HS-5 (cell line): ENCODE measurements at regions not wholly inside any gene's neighbourhood (a gene's known extent, or its start where the extent isn't known, plus 50 kb on each side); places are given as distances from the start of the nearest gene placed in this dataset.

Experiments used
- DNase-seq: peaks from one replicate; pipeline ENCODE4 v3.0.0-alpha.2; 2012; ENCODE audit warnings: low read depth

GRCh38 chr4:111602848-111603247 lies 542.4 kb upstream of the FAM241A start:
- peak; percentile 8 for DNase-seq

GRCh38 chr4:111605111-111605510 lies 540.1 kb upstream of the FAM241A start:
- DNase-seq, result no peak

- no peak for DNase-seq
These were observed 534.6 kb upstream of the FAM241A start for GRCh38 chr4:111610681-111611080.

GRCh38 chr4:111618908-111619307 lies 526.3 kb upstream of the FAM241A start:
- no peak for DNase-seq

GRCh38 chr4:111628437-111628836 lies 516.8 kb upstream of the FAM241A start:
- DNase-seq, result no peak

GRCh38 chr4:111630705-111631104 lies 514.5 kb upstream of the FAM241A start:
- DNase-seq, result no peak

- no peak for DNase-seq
These were observed 513.8 kb upstream of the FAM241A start for GRCh38 chr4:111631215-111631999.

- no peak for DNase-seq
These were observed 512.6 kb upstream of the FAM241A start for GRCh38 chr4:111632641-111633151.

- DNase-seq, result no peak
These were observed 511.5 kb upstream of the FAM241A start for GRCh38 chr4:111633663-111634266.

GRCh38 chr4:111635646-111636045 lies 509.6 kb upstream of the FAM241A start:
- DNase-seq, result no peak

- no peak for DNase-seq
These were observed 508.2 kb upstream of the FAM241A start for GRCh38 chr4:111636961-111637585.

GRCh38 chr4:111639120-111639690 lies 506.0 kb upstream of the FAM241A start:
- no peak for DNase-seq

GRCh38 chr4:111639876-111640275 lies 505.4 kb upstream of the FAM241A start:
- DNase-seq, result no peak

- peak; percentile 81 for DNase-seq
These were observed 503.3 kb upstream of the FAM241A start for GRCh38 chr4:111641813-111642579.

GRCh38 chr4:111648056-111648455 lies 497.2 kb upstream of the FAM241A start:
- no peak for DNase-seq

GRCh38 chr4:111649308-111649707 lies 495.9 kb upstream of the FAM241A start:
- no peak for DNase-seq

GRCh38 chr4:111650146-111650545 lies 495.1 kb upstream of the FAM241A start:
- no peak for DNase-seq

GRCh38 chr4:111650674-111651086 lies 494.6 kb upstream of the FAM241A start:
- no peak for DNase-seq

GRCh38 chr4:111652236-111652635 lies 493.0 kb upstream of the FAM241A start:
- DNase-seq, result no peak

GRCh38 chr4:111652986-111653385 lies 492.3 kb upstream of the FAM241A start:
- no peak for DNase-seq

- no peak for DNase-seq
These were observed 482.8 kb upstream of the FAM241A start for GRCh38 chr4:111662496-111662895.
